T-helper 2 cell treated with Interferon-gamma antibody and Interleukin-4, amounts not matched to agents 100 ng/mL and 5 ng/mL, for 36 hours (primary cell): ENCODE measurements at regions not wholly inside any gene's neighbourhood (a gene's known extent, or its start where the extent isn't known, plus 50 kb on each side); places are given as distances from the start of the nearest gene placed in this dataset.

Experiments used
- intact Hi-C: fragments of 100-400 bp; cut with micrococcal nuclease; formaldehyde crosslinking; loops from one replicate; pipeline ENCODE4 v1.15.1; 2023

DNA sequence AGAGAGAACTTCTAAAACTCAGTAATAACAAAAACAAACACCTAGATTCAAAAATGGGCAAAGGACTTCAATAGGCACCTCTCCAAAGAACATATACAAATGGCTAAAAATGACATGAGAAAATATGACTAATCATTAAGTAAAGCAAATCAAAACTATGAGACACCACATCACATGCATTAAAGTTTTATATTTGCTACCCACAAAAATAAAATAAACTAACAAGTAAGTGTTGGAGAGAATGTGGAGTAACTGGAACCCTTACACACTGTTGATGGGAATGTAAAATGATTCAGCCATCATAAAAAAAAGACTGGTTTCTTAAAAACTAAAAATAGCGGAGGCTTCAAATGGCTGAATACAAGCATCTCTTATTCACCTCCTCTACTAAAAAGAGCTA, 262.1 kb upstream of the PKN2 start:
- intact Hi-C loops: no loop called here

DNA sequence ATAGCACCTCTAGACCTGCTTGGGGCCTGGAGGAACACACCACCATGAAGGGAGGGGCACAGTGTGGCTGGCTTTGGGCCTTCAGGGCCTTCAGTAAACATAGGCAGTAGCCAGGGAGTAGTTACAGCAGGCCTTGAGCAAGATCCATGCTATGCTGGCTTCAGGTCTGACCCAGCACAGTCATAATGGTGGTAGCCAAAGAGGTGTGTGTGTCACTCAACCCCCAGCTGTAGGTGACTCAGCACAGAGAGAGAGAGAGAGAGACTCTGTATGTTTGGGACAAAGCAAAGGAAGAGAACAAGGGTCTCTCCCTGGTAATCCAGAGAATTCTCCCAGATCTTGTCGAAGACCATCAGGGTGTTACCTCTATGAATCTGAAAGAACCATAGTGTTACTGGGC, 250.5 kb upstream of the PKN2 start:
- intact Hi-C loops: no loop called here

DNA sequence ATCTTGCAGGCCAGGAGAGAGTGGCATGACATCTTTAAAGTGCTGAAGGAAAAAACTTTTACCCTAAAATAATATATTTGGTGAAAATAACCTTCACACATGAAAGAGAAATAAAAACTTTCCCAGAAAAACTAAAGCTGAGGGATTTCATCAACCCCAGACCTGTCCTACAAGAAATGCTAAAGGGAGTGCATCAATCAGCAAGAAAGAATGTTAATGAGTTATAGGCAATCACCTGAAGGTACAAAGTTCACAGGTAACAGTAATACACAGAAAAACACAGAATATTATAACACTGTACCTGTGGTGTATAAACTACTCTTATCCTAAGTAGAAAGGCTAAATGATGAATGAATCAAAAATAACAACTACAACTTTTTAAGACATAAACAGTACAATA, 249.2 kb upstream of the PKN2 start:
- intact Hi-C loops: no loop called here

DNA sequence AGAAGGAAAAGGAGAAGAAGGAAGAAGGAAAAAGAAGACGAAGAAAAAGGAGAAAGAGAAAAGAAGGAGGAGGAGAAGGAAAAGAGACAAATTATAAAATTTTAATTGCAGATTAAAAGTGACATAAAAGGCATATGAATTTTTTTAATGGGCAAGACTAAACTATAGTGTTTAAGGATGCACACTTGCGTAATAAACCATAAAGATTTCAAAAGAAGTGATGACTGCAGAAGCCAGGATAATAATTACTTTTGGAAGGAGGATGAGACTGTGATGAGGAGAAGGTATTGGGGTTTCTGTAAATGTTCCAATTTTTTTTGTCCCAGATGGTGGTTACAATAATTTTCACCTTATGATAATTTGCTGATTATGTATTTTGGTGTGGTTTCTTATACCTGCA, 243.1 kb upstream of the PKN2 start:
- intact Hi-C loops: no loop called here

DNA sequence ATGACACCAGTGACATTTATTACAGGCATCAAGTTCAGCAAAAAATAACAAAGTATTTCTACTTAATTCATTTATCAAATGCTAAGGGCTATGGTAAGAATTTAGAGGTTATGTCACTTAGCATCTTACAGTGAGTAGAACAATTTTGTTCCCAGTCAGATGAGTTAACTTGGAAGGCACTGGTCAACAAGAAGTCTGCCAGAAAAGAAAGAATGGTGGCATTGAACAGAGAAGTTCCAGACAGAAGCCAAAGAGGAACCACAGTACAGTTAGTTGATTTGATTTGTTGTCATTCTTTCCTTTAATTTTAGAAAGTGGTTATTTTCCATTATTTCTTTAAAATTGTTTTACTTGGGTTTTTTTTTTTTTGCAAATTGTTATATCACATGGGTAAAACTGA, 232.2 kb upstream of the PKN2 start:
- intact Hi-C loops: no loop called here

DNA sequence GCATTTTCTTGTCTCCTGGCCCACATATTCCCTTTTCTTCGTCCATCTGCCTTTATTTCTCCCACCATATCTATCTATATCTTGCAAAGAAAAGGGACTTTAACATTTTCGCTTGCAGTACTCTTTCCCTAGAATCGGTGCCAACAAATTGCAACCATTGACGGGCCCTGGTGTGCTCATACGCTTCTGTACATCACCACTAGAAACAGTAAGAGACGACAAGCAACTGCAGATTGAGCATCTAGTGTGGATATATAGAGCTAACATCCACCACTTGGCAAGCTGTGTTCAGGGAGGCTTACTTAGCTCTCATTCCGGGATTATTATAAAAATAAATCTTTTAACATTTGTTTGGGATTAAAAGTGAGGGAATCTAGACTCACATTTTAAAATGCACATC, 230.8 kb upstream of the PKN2 start:
- intact Hi-C loops: no loop called here

DNA sequence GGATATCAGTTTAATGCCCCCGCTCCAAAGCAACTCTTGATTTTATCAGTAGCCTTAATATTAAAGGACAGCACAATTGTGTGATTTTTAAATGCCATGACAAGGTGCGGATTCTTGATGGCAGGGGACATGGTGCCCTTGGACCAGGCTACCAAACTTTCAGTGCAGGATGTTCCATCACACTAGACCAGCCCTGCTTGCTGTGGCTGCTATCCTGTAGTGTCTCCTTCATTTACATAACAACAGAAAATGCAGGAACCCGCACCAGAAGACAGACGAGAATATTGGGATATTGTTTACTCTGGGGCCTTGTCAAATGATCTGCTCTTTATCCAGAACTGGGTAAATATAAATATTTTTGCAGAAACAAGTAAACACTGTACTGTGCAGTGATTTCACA, 229.3 kb upstream of the PKN2 start:
- intact Hi-C loops: no loop called here

DNA sequence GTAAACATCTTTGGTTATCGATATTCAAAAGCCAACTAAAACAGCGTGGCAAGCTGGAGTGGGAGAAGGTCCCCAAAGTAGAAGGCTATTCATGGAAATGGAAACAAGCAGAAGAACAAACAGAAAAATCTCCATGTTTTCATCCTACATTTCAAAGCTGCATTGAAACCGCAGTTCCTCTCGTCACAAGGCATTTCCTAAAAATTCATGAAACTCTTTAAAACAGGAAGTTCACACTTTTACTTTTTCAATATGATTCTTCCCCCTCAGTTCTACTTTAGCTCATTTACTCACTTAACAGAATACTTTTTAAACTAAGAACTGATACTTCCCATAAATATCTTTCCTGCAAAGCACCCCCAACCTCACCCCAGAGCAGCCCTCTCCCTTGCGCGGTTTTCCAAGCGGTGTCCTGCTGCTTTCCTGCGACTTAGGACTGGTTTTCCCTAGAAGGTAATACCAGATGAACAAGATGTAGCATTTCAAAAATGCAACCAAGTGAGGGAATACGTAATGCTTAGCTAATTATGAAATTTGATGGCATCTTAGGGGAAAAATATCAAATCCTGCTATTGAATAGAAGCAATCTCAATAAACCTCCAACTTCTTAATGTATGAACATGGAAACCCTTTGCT, 228.3 kb upstream of the PKN2 start:
- intact Hi-C loops: no loop called here

DNA sequence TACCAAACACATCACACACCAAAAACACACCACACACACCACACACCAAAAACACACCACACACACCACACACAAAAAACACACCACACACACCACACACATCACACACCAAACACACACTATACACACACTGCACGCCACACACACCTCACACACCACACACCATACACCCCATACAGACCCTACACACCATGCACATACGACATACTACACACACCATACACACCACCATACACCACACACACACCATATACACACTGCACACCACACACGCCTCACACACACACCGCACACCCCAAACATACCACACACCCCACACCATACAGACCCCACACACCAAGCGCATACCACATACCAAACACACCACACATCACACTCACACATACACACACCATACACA, 226.9 kb upstream of the PKN2 start:
- intact Hi-C loops: no loop called here

DNA sequence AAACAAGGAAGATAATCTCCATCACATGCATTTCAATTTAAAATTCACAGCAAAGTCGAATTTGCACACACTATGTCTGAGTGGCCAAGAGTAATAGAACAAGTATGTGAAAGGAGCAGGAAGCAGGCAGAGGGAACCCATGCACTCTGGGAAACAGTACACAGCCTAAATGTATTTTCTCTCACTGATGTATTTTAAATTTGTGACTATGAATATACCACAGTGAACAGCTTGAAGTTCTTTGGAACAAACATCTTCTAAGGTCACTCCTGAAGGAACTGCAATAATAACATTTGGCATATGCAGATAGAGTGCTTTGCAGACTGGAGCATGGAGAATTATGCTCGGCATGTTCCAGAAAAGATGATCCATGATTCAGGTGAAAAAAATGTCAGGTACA, 223.1 kb upstream of the PKN2 start:
- intact Hi-C loops: no loop called here

DNA sequence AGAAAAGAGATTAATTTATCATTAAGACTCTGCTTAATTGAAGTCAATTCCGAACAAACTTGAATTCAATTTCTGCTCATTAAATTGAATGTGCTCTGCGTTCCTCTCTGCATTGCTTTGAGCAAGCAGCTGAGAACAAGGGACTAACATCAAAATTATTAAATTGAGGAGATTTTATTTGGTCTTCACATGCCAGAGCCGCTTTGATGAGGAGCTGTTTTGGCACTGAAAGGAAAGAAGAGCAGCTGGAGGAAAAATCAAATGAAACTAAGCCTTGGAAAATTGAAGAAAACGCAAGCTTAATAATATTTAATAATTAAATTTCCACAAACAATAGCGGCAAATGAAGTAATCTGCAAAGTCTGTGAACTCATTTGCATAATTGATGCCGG, 222.0 kb upstream of the PKN2 start:
- intact Hi-C loops: no loop called here

DNA sequence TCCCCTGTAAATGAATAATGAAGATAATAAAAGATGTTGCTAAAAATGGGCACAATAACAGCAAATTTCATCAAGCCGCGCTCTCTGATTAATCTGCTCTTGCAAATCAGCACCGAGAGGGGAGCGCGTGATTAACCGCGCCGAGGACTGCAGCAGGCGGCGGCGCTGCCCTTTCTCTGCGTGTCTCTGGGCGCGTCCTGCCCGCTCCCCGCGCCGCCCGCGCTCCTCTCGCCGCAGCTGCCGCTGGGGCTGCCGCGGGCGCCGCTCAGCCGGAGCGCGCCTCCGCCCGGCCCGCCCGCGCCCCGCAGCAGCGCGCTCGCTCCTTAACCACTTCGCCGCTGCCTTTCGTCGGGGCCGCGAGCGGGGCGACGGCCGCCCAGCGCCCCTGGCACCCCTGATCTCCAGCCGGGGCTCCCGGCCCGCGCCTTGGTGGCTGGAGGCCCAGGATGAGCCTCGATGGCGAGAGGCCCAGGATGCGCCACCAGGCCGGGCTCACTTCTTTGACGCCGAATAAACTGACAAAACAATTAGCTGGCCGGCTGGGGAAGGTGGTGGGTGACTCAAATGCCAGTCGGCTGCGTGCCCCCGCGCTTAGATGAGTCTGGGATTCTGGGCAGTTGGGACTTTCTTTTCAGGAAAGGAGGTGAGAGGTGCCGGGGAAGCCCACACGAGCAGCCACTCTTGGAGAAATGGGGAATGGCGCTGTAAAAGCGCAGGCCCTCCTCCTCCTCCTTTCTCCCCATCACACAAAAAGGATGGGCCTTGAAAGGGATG, 221.4 kb upstream of the PKN2 start:
- intact Hi-C loops: no loop called here

DNA sequence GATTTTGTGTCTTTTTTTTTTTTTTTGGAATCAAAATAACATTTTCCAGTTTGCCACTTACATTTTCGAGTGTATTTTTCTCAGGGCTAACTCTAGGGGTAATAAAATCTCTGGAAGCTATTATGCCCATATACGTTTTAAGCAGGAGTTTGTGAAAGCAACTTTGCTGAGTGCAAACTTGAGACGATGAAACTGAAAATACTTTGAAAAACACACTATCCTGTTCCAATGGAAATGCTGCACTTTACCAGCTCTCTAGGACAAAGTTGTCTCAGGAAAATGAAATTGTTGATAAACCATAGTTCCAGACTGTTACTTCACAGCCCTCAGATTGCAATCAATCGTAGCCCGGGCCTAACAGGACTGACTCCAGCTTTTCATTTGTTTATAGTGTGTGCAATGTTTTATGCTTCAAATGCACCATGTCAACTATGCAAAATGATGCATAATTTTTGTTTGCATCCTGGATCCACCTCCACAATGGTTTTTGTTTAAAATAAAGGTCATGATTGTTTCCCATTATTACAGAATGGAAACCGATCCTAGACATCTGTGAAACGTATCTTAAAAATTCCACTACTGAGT, 220.6 kb upstream of the PKN2 start:
- intact Hi-C loops: no loop called here

DNA sequence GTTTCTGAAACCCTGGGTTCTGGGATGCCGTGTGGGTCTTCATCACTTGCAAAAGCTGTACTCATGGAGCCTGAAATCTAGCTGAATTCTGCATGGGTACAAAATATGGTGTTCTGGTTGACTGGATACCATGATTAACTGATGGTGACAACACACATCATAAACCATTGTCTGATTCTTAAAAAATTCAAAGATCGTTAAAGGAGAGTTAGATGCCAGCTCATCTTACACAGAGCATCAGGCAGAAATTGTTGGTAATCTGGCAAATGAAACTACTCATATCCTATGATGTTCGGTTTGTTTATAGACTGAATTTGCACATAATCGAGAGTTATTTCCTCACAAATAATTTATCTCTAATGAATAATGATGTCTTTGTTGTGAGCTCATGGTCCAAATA, 218.1 kb upstream of the PKN2 start:
- intact Hi-C loops: no loop called here

DNA sequence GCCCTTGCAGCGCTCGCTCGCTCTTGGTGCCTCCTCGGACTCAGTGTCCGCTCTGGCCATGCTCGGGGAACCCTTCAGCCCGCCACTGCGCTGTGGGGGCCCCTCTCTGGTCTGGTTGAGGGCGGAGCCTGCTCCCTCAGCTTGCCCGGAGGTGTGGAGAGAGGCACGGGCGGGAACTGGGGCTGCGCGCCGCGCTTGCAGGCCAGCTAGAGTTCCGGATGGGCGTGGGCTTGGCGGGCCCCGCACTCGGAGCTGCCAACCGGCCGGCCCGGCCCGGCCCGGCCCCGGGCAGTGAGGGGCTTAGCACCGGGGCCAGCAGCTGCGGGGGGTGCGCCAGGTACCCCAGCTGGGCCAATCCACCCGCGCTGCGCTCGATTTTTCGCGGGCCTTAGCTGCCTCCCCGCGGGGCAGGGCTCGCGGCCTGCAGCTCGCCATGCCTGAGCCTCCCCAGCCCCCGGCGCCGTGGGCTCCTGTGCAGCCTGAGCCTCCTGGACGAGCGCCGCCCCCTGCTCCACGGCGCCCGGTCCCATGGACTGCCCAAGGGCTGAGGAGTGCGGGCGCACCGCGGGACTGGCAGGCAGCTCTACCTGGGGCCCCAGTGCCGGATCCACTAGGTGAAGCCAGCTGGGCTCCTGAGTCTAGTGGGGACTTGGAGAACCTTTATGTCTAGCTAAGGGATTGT, 217.0 kb upstream of the PKN2 start:
- intact Hi-C loops: no loop called here

DNA sequence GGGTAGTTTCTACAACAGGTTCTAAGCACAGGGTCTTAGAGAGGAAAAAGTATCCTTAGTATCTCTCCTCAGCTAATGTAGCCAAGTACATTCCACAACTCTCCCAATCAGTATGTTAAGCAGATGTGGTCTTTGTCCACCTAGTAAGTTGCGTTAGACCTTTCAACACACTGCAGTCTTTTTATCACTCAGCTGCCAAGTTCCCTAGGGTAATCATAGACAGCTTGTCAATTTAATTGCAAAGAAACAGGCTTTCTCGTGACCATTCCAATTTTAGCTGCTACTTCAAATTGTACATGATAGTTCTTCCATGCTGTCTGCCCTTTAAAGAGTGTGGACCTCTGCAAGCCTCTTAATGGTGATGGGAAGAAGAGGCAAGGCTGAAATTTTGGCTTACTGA, 211.8 kb upstream of the PKN2 start:
- intact Hi-C loops: no loop called here

DNA sequence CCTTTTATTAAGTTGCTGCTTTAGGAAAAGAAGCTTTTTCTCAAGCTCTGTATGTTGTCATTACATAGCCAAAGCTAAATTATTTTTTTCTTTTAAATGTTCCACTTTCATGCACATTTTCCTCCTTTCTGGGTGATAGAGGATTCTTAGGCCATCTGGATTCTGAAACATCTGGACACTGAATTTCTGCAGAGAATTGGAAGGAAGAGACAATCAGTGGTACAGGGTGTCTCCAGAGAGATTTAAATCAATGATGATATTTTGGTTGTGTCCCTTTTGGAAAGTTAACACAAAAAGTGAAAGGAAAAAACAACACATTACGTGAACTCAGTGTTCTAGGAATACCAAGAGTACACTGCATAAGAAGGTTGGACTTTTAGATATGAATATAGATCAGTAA, 211.4 kb upstream of the PKN2 start:
- intact Hi-C loops: no loop called here

DNA sequence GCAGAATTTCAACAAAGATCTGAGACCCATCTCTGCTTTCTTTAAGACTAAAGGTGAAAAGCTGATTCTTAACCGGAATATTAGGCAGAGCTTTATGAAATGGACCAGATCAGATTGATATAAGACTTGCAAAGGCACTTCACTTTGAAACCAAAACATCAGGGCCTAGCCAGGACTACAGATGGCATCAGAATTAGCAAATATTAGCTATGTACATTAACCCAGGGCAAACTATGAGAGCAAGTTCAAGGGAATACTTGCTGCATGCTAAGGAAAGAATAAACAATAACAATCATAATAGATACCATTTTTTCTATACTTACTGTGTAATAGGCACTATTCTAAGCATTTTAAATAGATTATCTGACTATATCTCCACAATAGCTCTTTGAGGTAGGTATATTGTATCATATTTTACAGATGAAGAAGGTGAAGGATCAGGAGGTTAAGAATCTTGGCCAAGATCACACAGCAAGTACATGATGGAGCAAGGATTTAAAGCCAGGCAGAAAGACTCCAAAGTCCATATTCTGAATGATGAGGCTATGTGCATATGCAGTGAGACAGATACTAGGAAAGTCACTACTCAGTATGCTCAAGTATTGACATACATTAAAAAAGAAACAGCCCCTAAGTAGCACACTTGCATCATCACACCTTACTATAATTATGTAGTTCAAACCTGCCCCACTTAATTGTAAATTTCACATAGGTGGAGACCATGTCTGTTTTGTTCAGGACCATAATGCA, 209.3 kb upstream of the PKN2 start:
- intact Hi-C loops: no loop called here

DNA sequence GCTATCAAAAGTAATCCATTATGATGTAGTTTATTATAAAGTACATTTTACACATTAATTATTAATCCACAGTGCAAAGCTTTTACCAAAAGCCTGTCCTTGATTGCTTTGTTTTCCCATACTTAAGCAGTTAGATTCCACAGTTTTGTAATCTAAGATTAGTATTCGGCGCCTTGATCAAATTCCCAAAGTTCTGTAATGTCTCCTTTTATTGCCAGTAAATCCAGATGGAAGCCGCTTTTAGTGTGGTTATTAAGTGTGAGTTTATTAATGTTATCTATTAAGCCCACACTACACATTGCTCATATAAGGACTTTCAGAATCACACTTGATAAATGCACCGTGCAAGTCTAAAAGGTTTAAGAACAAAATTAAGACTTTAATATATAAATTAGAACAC, 199.2 kb upstream of the PKN2 start:
- intact Hi-C loops: no loop called here

DNA sequence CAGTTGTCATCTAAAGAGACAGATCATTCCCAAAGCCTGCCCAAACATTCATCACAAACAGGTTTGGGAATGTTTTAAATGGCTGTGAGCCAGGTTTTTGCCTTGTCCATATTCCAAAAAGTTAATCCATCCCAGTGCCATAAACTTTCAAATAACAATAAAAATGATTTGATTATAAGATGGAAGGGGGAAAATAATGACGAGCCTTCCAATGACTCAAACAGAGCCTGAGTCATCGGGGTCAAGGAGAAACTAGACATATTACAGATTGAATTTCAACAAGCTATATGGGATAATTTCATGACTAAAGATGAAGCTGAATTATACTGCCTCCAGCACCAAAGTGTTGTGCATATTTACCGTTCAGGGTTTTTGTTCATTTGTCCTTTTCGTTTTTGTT, 195.8 kb upstream of the PKN2 start:
- intact Hi-C loops: no loop called here

DNA sequence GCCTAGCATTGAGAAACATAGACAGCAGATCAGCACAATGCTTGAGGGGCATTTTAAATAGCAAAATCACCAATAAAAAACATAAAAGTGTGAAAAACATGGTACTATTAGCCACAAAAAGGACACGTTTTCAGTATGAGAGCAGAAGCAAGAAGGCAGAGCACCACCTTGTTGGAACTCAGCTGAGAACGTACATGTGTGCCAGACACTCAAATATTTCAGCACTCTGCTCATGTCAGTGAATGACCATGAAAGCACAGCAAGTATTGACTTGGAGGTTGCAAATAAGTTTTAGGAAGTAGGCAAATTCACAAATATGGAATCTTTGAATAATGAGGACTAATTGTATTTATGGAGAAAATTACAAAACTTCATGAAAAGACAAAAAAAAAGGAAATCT, 193.4 kb upstream of the PKN2 start:
- intact Hi-C loops: no loop called here

DNA sequence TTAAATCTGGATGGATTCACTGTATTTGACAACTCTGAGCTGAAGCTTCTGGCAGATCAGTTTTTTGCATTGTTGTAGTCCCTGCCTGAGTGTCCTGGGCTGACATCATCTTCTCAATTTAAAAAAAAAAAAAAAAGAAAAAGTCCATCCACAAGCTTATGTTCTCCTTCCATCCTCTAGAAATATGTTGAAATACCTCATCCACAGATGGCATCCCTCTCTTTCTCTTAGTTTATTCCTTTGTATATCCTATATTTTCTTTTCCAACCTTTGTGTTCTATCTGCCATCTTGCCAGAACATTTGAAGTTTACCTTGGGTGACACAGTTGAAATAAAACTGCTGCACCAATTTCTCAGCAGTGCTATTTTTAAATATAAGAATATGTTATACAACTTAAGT, 184.4 kb upstream of the PKN2 start:
- intact Hi-C loops: no loop called here
